Prostate gland (tissue), 2 donors: ENCODE measurements at regions not wholly inside any gene's neighbourhood (a gene's known extent, or its start where the extent isn't known, plus 50 kb on each side); places are given as distances from the start of the nearest gene placed in this dataset.

Source experiments
- CTCF ChIP-seq, 4 experiments: fragments of 200-600 bp in 2 of 4; fragments of 450-650 bp in 2 of 4; sonication (generic) in 2 of 4; IDR thresholded peaks; 1 replicate in 3 of 4; 2 replicates in 1 of 4; pipeline ENCODE4 v1.5.1; 2016 to 2019; ENCODE audit warnings: antibody characterized with exemption in 4 of 4, mild to moderate bottlenecking in 2 of 4, moderate library complexity in 2 of 4
- POLR2A ChIP-seq: fragments of 450-650 bp; IDR thresholded peaks from one replicate; pipeline ENCODE4 v1.6.1; 2016; ENCODE audit warnings: antibody characterized with exemption, mild to moderate bottlenecking

- TF ChIP-seq CTCF (IDR thresholded peaks at IDR 0.05) (no peak), POLR2A (no peak)
Observed at GRCh38 chr4:23957465-23957864, 67.6 kb upstream of the PPARGC1A start.
